Neuronal stem cell (in vitro differentiated cells): ENCODE measurements at regions not wholly inside any gene's neighbourhood (a gene's known extent, or its start where the extent isn't known, plus 50 kb on each side); places are given as distances from the start of the nearest gene placed in this dataset.

Experiments
- DNase-seq: peaks from one replicate; pipeline ENCODE4 v3.0.0-alpha.2; 2013; ENCODE audit warnings: low spot score
- H2AFZ ChIP-seq: one replicate; pipeline ENCODE4 v1.6.1; 2013; ENCODE audit warnings: mild to moderate bottlenecking, low read length, inconsistent platforms
- H2AK5ac ChIP-seq: 2 replicates; pipeline ENCODE4 v1.6.1; 2013; ENCODE audit warnings: low read depth, mild to moderate bottlenecking, inconsistent platforms, low read length, moderate library complexity, mixed read lengths
- H2BK120ac ChIP-seq: 2 replicates; pipeline ENCODE4 v1.6.1; 2013; ENCODE audit warnings: low read depth, mild to moderate bottlenecking, inconsistent platforms, low read length, moderate library complexity, mixed read lengths
- H2BK12ac ChIP-seq: one replicate; pipeline ENCODE4 v1.6.1; 2013; ENCODE audit warnings: low read length, inconsistent platforms
- H2BK15ac ChIP-seq: 2 replicates; pipeline ENCODE4 v1.6.1; 2013; ENCODE audit warnings: mild to moderate bottlenecking, low read length, inconsistent platforms, mixed read lengths
- H2BK5ac ChIP-seq: one replicate; pipeline ENCODE4 v1.6.1; 2013; ENCODE audit warnings: inconsistent platforms, mild to moderate bottlenecking, low read length, moderate library complexity
- H3K14ac ChIP-seq: one replicate; pipeline ENCODE4 v1.6.1; 2013; ENCODE audit warnings: low read length, inconsistent platforms
- H3K18ac ChIP-seq: 2 replicates; pipeline ENCODE4 v1.6.1; 2013; ENCODE audit warnings: low read length, inconsistent platforms
- H3K23ac ChIP-seq: 2 replicates; pipeline ENCODE4 v1.6.1; 2013; ENCODE audit warnings: low read depth, mild to moderate bottlenecking, mixed read lengths, low read length, inconsistent platforms; ENCODE audit not compliant: poor library complexity
- H3K27ac ChIP-seq: replicated peaks from 3 replicates; pipeline ENCODE4 v1.5.1; 2013; ENCODE audit warnings: low read length, inconsistent platforms
- H3K27me3 ChIP-seq, 3 experiments: 2 replicates each; pipeline ENCODE4 v1.6.1; 2013; ENCODE audit warnings: low read length in 3 of 3, mild to moderate bottlenecking in 2 of 3, inconsistent platforms in 1 of 3, low read depth in 1 of 3, mixed read lengths in 1 of 3, moderate library complexity in 1 of 3; ENCODE audit not compliant: control insufficient read depth in 3 of 3, insufficient read depth in 3 of 3
- H3K36me3 ChIP-seq, 2 donors: replicated peaks in 1 of 2; 2 replicates each; pipeline ENCODE4 v1.6.1; 2013; ENCODE audit warnings: low read length in 2 of 2; ENCODE audit not compliant: control insufficient read depth in 2 of 2, insufficient read depth in 2 of 2
- H3K4ac ChIP-seq: 2 replicates; pipeline ENCODE4 v1.6.1; 2013; ENCODE audit warnings: inconsistent platforms, mild to moderate bottlenecking, low read length, moderate library complexity
- H3K4me1 ChIP-seq, 2 donors: 1 replicate in 1 of 2; 2 replicates in 1 of 2; pipeline ENCODE4 v1.6.1; 2013; ENCODE audit warnings: low read length in 2 of 2, low read depth in 1 of 2; ENCODE audit not compliant: control insufficient read depth in 2 of 2, insufficient read depth in 1 of 2
- H3K4me2 ChIP-seq: one replicate; pipeline ENCODE4 v1.6.1; 2013; ENCODE audit warnings: mild to moderate bottlenecking, low read length, inconsistent platforms; ENCODE audit not compliant: insufficient read depth, poor library complexity, severe bottlenecking
- H3K4me3 ChIP-seq, 2 donors: 2 replicates each; pipeline ENCODE4 v1.5.1; 2013; ENCODE audit warnings: low read length in 2 of 2, mild to moderate bottlenecking in 2 of 2, inconsistent platforms in 1 of 2, moderate library complexity in 1 of 2
- H3K79me1 ChIP-seq: one replicate; pipeline ENCODE4 v1.6.1; 2013; ENCODE audit warnings: low read depth, mild to moderate bottlenecking, inconsistent platforms, low read length, moderate library complexity
- H3K9ac ChIP-seq: one replicate; pipeline ENCODE4 v1.6.1; 2013; ENCODE audit warnings: mild to moderate bottlenecking, low read depth, low read length, inconsistent platforms; ENCODE audit not compliant: poor library complexity
- H3K9me3 ChIP-seq, 2 donors: replicated peaks in 1 of 2; 2 replicates each; pipeline versions ENCODE3 to v1.6.1; 2013; ENCODE audit warnings: low read length in 2 of 2, mild to moderate bottlenecking in 2 of 2, inconsistent platforms in 1 of 2, low read depth in 1 of 2, mixed read lengths in 1 of 2, moderate library complexity in 1 of 2; ENCODE audit not compliant: control insufficient read depth in 2 of 2, insufficient read depth in 1 of 2
- H4K8ac ChIP-seq: one replicate; pipeline ENCODE4 v1.6.1; 2013; ENCODE audit warnings: low read depth, mild to moderate bottlenecking, inconsistent platforms, low read length, moderate library complexity
- H4K91ac ChIP-seq: one replicate; pipeline ENCODE4 v1.6.1; 2013; ENCODE audit warnings: low read length, low read depth, mild to moderate bottlenecking, inconsistent platforms; ENCODE audit not compliant: poor library complexity
- WGBS, 2 donors: extraction: QIAGEN DNeasy Blood & Tissue Kit; methylation state at CpG; one replicate each; pipeline ENCODE4 v1.1.7; 2013; ENCODE audit warnings: missing lambda C conversion rate in 2 of 2, mixed read lengths in 1 of 2; ENCODE audit not compliant: insufficient read length in 2 of 2, insufficient replicate concordance in 1 of 2; ENCODE audit errors: extremely low coverage in 2 of 2; 5-methylcytosine and 5-hydroxymethylcytosine counted together

GRCh38 chr16:51012396-51012795 lies 138.7 kb downstream of the SALL1 start:
- no peaks in the 10 kb centered on the region for H3K36me3 ChIP-seq
- no peak overlapping the region for H3K4me2 ChIP-seq
- H3K27me3 ChIP-seq = no peaks in the 10 kb centered on the region
- no peak overlapping the region for H2BK15ac ChIP-seq
- no peak overlapping the region for H3K23ac ChIP-seq
- no peak overlapping the region for H2BK120ac ChIP-seq
- H4K8ac ChIP-seq = no peak overlapping the region
- no peak overlapping the region for H2BK12ac ChIP-seq
- no peak overlapping the region for H2AK5ac ChIP-seq
- H2BK5ac ChIP-seq = no peak overlapping the region
- H3K27ac ChIP-seq = no peak overlapping the region
- H3K4ac ChIP-seq = no peak overlapping the region
- peaks cover 0 to 1% of the 10 kb centered on the region in 2 donors for H3K4me1 ChIP-seq
- DNase-seq = no peak
- no peaks in the 10 kb centered on the region for H3K9me3 ChIP-seq
- no peak overlapping the region for H4K91ac ChIP-seq
- no peak overlapping the region for H3K4me3 ChIP-seq
- H2AFZ ChIP-seq = no peak overlapping the region
- no CpG with 5 or more reads among the region's 4 CpGs for WGBS, 2 donors
- H3K14ac ChIP-seq = no peak overlapping the region
- H3K9ac ChIP-seq = no peak overlapping the region
- H3K18ac ChIP-seq = no peak overlapping the region
- no peaks in the 10 kb centered on the region for H3K79me1 ChIP-seq

- no peak for DNase-seq
- H2BK5ac ChIP-seq = no peak overlapping the region
- no peaks in the 10 kb centered on the region for H3K27me3 ChIP-seq
Observed at GRCh38 chr16:51010817-51011216, 140.3 kb downstream of the SALL1 start.

GRCh38 chr16:51009813-51010212 lies 141.3 kb downstream of the SALL1 start:
- Histone ChIP-seq H3K36me3 (no peaks in the 10 kb centered on the region), H3K9ac (no peak overlapping the region), H3K27ac (no peak overlapping the region), H3K4me3 (no peak overlapping the region), H2BK120ac (no peak overlapping the region), H3K18ac (no peak overlapping the region), H3K4me2 (no peak overlapping the region), H2BK12ac (no peak overlapping the region), H2AFZ (no peak overlapping the region), H2BK15ac (no peak overlapping the region), H4K91ac (no peak overlapping the region), H3K4me1 (peaks cover 0 to 1% of the 10 kb centered on the region in 2 donors), H2BK5ac (no peak overlapping the region), H3K4ac (no peak overlapping the region), H2AK5ac (no peak overlapping the region), H3K14ac (no peak overlapping the region), H3K79me1 (no peaks in the 10 kb centered on the region), H3K23ac (no peak overlapping the region), H4K8ac (no peak overlapping the region), H3K27me3 (no peaks in the 10 kb centered on the region), H3K9me3 (peaks cover 0 to 2% of the 10 kb centered on the region in 2 donors)
- DNase-seq = no peak

More at GRCh38 chr16:51010817-51011216, 140.3 kb downstream of the SALL1 start:
- no peak overlapping the region for H2BK15ac ChIP-seq
- no peak overlapping the region for H4K8ac ChIP-seq
- H3K4me2 ChIP-seq = no peak overlapping the region
- no peak overlapping the region for H2AK5ac ChIP-seq
- H3K9me3 ChIP-seq = peaks cover 0 to 2% of the 10 kb centered on the region in 2 donors
- no peak overlapping the region for H2BK12ac ChIP-seq
- H3K36me3 ChIP-seq = no peaks in the 10 kb centered on the region
- H3K9ac ChIP-seq = no peak overlapping the region
- H3K4me3 ChIP-seq = no peak overlapping the region
- H3K79me1 ChIP-seq = no peaks in the 10 kb centered on the region
- no peak overlapping the region for H3K18ac ChIP-seq
- no peak overlapping the region for H3K27ac ChIP-seq
- H2BK120ac ChIP-seq = no peak overlapping the region
- no peak overlapping the region for H3K14ac ChIP-seq
- peaks cover 0 to 1% of the 10 kb centered on the region in 2 donors for H3K4me1 ChIP-seq
- no peak overlapping the region for H3K4ac ChIP-seq
- no peak overlapping the region for H3K23ac ChIP-seq
- H2AFZ ChIP-seq = no peak overlapping the region
- no peak overlapping the region for H4K91ac ChIP-seq
- no CpG with 5 or more reads among the region's 4 CpGs for WGBS, 2 donors

DNA sequence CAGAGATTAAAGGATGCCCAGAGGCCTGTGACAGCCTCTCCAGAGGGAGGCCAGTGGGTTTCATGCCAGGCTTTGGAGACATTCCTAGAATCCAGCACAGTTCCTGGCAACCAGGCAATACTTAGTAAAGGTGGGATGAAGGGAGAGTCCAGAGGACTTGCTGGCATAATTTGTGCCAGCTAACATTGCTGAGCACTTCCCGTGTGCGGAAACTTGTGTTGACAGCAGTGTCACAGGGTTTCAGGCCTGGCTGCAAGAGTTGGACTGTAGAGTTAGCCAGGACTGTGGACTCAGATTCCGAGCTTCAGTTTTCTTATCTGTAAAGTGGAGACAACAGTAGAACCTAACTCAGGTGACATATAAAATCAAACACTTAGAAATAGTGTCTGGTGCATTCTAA lies 141.7 kb downstream of the SALL1 start:
- no peak overlapping the region for H3K14ac ChIP-seq
- no peak overlapping the region for H2AK5ac ChIP-seq
- no peaks in the 10 kb centered on the region for H3K79me1 ChIP-seq
- H3K4me3 ChIP-seq = no peak overlapping the region
- no peak overlapping the region for H2BK120ac ChIP-seq
- no peak overlapping the region for H2BK5ac ChIP-seq
- H4K8ac ChIP-seq = no peak overlapping the region
- H3K27me3 ChIP-seq = no peaks in the 10 kb centered on the region
- peaks cover 0 to 2% of the 10 kb centered on the region in 2 donors for H3K9me3 ChIP-seq
- H2BK15ac ChIP-seq = no peak overlapping the region
- no peak overlapping the region for H4K91ac ChIP-seq
- DNase-seq = no peak
- H3K36me3 ChIP-seq = no peaks in the 10 kb centered on the region
- H3K27ac ChIP-seq = no peak overlapping the region
- H3K4ac ChIP-seq = no peak overlapping the region
- no peak overlapping the region for H3K9ac ChIP-seq
- H3K4me2 ChIP-seq = no peak overlapping the region
- no CpG with 5 or more reads among the region's 3 CpGs for WGBS, 2 donors
- peaks cover 0 to 1% of the 10 kb centered on the region in 2 donors for H3K4me1 ChIP-seq
- H3K18ac ChIP-seq = no peak overlapping the region
- no peak overlapping the region for H2BK12ac ChIP-seq
- no peak overlapping the region for H2AFZ ChIP-seq
- H3K23ac ChIP-seq = no peak overlapping the region
